SK-N-SH (cell line): ENCODE measurements at regions not wholly inside any gene's neighbourhood (a gene's known extent, or its start where the extent isn't known, plus 50 kb on each side); places are given as distances from the start of the nearest gene placed in this dataset.

ENCODE experiments used
- CTCF ChIP-seq: fragments of 200-600 bp; sonication (generic); IDR thresholded peaks from 2 replicates; pipeline ENCODE4 v1.6.1; 2017; ENCODE audit warnings: antibody characterized with exemption, mild to moderate bottlenecking, moderate library complexity
- EP300 ChIP-seq, 2 experiments: IDR thresholded peaks; 2 replicates each; pipeline versions ENCODE4 v1.4.0 to v1.6.1; 2012; ENCODE audit warnings: borderline replicate concordance in 1 of 2, low read depth in 1 of 2, low read length in 1 of 2
- EZH2phosphoT487 ChIP-seq: fragments of 200-600 bp; sonication (generic); IDR thresholded peaks from 2 replicates; pipeline ENCODE4 v1.6.1; 2017; ENCODE audit warnings: low read depth, mixed run types, mild to moderate bottlenecking, antibody characterized with exemption, moderate library complexity, borderline replicate concordance
- JUND ChIP-seq: IDR thresholded peaks from 2 replicates; pipeline ENCODE4 v1.4.0; 2012
- RXRA ChIP-seq: IDR thresholded peaks from 2 replicates; pipeline ENCODE4 v1.4.0; 2012; ENCODE audit warnings: low read depth, mild to moderate bottlenecking, borderline replicate concordance
- TAF1 ChIP-seq: IDR thresholded peaks from 2 replicates; pipeline ENCODE4 v1.6.1; 2012; ENCODE audit warnings: low read depth, mild to moderate bottlenecking, low read length, moderate library complexity, borderline replicate concordance

- TF ChIP-seq TAF1 (no peak), CTCF (no peak), EP300 (IDR thresholded peaks at IDR 0.05; ENCODE audit: borderline replicate concordance in 1 of 2, low read depth in 1 of 2, low read length in 1 of 2) (no peak), RXRA (no peak), JUND (no peak), EZH2phosphoT487 (no peak)
These were observed 116.1 kb upstream of the TAF11L2 start for GRCh38 chr5:17381932-17382331.
